Activated CD4-positive, alpha-beta memory T cell treated with anti-CD3 and anti-CD28 coated beads for 36 hours (primary cell): ENCODE measurements at regions not wholly inside any gene's neighbourhood (a gene's known extent, or its start where the extent isn't known, plus 50 kb on each side); places are given as distances from the start of the nearest gene placed in this dataset.

Experiments used
- CTCF ChIA-PET: fragments of 350-600 bp; sonication (Branson Sonifier 250); formaldehyde crosslinking; loops from one replicate; lab custom pipeline; 2021; ENCODE audit warnings: antibody characterized with exemption, inconsistent platforms; lab: Charles Lee
- POLR2A ChIA-PET: fragments of 350-600 bp; sonication (Branson Sonifier 250); formaldehyde crosslinking; loops from one replicate; lab custom pipeline; 2021; ENCODE audit warnings: antibody characterized with exemption; lab: Charles Lee
- DNase-seq: peaks from one replicate; pipeline ENCODE4 v3.0.0-alpha.2; 2020
- H3K27ac Mint-ChIP-seq: one replicate; pipeline ENCODE4 v1.8.0; 2021; ENCODE audit warnings: mixed read lengths
- H3K27me3 Mint-ChIP-seq: one replicate; pipeline ENCODE4 v1.8.0; 2021; ENCODE audit warnings: mixed read lengths
- H3K36me3 Mint-ChIP-seq: one replicate; pipeline ENCODE4 v1.8.0; 2021; ENCODE audit warnings: mixed read lengths
- H3K4me1 Mint-ChIP-seq: one replicate; pipeline ENCODE4 v1.8.0; 2021; ENCODE audit warnings: low read depth, mixed read lengths
- H3K4me3 Mint-ChIP-seq: one replicate; pipeline ENCODE4 v1.8.0; 2021; ENCODE audit warnings: mild to moderate bottlenecking, mixed read lengths
- H3K9me3 Mint-ChIP-seq: one replicate; pipeline ENCODE4 v1.8.0; 2021; ENCODE audit warnings: mixed read lengths
- intact Hi-C: fragments of 100-400 bp; cut with micrococcal nuclease; formaldehyde crosslinking; loops from one replicate; pipeline ENCODE4 v1.15.1; 2023

DNA sequence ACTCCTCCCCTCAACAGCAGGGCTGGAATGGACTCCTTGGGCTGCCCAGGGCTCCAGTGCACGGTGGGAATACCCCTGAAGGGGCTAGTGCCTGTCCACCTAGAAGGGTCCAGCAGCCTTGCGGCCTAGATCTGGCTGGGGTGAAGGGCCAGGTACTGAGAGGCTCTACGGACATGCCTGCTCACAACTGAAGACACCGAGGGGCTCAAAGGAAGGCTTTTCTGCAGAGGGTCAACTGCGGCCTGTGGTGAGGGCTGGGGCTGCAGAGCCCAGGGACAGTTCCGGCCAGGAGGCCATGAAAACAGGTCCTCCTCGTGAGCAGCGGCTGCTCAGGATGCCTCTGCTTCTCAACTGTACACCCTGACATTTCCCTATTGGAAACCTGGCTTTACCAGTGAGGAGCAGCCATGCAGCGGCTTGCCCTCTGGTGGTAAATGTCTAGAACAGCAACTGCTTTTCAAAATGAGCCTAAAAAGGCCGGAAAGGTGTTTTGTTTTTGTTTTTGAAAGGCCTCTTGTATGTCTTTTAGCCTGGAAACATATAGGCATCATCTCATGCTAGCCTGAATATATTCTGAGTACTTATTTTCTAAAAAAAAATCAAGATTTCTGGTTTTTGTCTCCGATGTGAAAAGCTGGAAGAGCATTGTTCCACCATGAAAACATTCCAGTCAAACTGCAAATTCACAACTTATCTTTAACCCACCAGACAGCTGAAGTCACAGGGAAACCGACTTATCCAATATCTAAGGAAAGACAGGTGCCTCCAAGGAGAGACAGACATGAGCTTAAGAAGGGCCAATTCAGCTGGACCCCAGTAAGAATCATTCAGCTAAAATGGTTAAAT, 163.4 kb downstream of the KLF13 start:
- Mint-ChIP-seq H3K4me1 (peaks cover 47% of the 10 kb centered on the region), H3K36me3 (peaks cover 10% of the 10 kb centered on the region), H3K27ac (no peak overlapping the region), H3K27me3 (no peaks in the 10 kb centered on the region), H3K9me3 (peaks cover 13% of the 10 kb centered on the region), H3K4me3 (no peak overlapping the region)
- DNase-seq: peak; percentile 53
- intact Hi-C loops: loop anchor here (1.0 to 10.0 kb wide), 7 partner anchors 97 to 585 kb away; partner anchors contain the start of genes FAN1 and MTMR10
- POLR2A ChIA-PET: interaction anchor here (0.8 to 1.1 kb wide), 2 partner anchors 134 to 163 kb away, joined by 3 read pairs; partner anchors contain the start of gene KLF13
- CTCF ChIA-PET: interaction anchor here (0.6 to 6.1 kb wide), 45 partner anchors 8 to 699 kb away, joined by 3 to 312 read pairs (median 4); partner anchors contain the start of genes KLF13 and TRPM1

DNA sequence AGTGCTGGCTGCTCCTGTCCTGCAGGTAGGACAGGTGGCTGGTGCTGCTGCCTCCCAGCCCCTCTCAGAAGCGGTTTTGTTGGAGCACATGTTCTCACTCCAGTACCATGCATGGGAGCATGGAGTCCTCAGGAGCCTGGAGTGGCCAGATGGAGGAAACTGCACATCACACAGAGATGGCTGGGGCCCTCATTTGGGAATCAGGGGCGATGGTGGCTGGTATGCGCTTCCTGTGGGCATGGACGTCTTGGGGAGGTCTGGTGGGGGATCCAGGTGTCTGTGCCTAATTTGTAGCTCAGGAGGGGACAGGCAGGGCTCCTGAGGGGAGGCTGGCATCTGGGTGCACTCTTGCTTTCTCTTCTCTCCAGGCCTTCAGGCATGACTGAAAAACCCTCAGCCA, 168.2 kb downstream of the KLF13 start:
- Mint-ChIP-seq H3K27me3 (no peaks in the 10 kb centered on the region), H3K27ac (no peak overlapping the region), H3K4me3 (no peak overlapping the region), H3K4me1 (peaks cover 16% of the 10 kb centered on the region), H3K36me3 (peaks cover 10% of the 10 kb centered on the region), H3K9me3 (peaks cover 13% of the 10 kb centered on the region)
- intact Hi-C loops: no loop called here
- no peak for DNase-seq
- POLR2A ChIA-PET: no interaction called here
- CTCF ChIA-PET: no interaction called here

DNA sequence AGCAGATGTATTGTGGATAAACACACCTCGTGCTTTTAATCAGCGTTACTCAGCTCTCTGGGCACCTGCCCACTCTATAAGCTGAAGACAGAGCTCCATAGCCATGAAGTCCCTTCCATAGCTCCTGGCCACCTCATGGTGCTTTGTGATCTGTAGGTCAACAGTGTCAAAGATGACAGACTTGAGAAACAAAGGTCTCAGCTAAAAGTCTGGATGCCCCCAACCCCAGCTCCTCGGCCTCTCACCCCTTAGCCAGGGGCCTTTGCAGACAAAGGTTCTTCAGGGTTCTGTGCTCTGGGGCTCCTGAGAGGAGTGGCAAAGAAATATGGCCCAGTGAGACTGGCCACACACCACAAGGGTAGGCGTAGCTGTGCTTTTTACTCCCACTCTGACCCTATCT, 168.6 kb downstream of the KLF13 start:
- intact Hi-C loops: no loop called here
- CTCF ChIA-PET: no interaction called here
- peaks cover 13% of the 10 kb centered on the region for H3K9me3 Mint-ChIP-seq
- no peak for DNase-seq
- peaks cover 12% of the 10 kb centered on the region for H3K4me1 Mint-ChIP-seq
- POLR2A ChIA-PET: no interaction called here
- H3K36me3 Mint-ChIP-seq: peaks cover 10% of the 10 kb centered on the region
- H3K4me3 Mint-ChIP-seq: no peak overlapping the region
- H3K27ac Mint-ChIP-seq: no peak overlapping the region
- H3K27me3 Mint-ChIP-seq: no peaks in the 10 kb centered on the region

DNA sequence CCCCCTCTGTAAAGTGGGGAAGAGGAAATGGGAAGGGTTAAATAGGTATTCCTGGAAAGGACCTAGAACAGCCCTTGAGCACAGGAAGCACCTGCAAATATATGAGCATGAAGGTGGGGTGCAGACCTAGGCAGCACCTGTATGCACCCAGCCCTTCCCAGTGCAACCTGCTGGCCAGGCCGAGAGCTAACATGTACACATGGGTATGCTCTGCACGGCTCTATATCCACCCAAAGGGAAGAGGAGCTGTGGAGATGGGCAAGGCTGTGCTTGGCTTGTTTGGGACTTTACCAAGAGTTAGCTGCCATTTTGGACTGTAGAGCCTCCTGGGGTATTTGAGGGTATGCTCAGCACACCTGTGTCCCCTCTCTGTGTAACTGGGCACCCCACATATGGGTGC, 171.2 kb downstream of the KLF13 start:
- ChIA-PET POLR2A (no interaction called here), CTCF (interaction anchor here (1.5 kb wide), 1 partner anchor 8 kb away, joined by 5 read pairs; no protein-coding TSS in a partner anchor)
- H3K4me3 Mint-ChIP-seq: no peak overlapping the region
- no peaks in the 10 kb centered on the region for H3K36me3 Mint-ChIP-seq
- no peaks in the 10 kb centered on the region for H3K9me3 Mint-ChIP-seq
- H3K4me1 Mint-ChIP-seq: no peaks in the 10 kb centered on the region
- no peak overlapping the region for H3K27ac Mint-ChIP-seq
- no peak for DNase-seq
- intact Hi-C loops: no loop called here
- H3K27me3 Mint-ChIP-seq: no peaks in the 10 kb centered on the region

DNA sequence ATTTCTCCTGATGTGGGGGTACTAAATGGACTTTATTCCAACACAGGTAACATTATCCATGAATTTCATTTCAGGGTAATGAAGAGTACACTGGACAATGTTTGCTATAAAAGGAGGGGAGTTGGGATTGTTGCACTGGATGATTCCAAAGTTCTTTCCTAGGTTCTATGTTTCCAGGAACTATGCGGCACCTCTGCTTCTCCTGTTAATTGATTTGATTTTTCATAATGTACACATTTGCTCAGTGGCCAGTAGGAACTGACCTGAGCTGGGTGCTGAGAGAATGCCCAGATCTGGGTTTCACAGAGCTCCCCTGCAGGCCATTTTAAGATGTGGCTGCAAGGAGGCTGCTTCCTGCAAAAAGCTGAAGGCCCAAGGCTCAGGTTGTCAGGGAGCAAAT, 171.7 kb downstream of the KLF13 start:
- H3K36me3 Mint-ChIP-seq: no peaks in the 10 kb centered on the region
- H3K9me3 Mint-ChIP-seq: no peaks in the 10 kb centered on the region
- DNase-seq: no peak
- intact Hi-C loops: no loop called here
- no peaks in the 10 kb centered on the region for H3K4me1 Mint-ChIP-seq
- H3K4me3 Mint-ChIP-seq: no peak overlapping the region
- no peak overlapping the region for H3K27ac Mint-ChIP-seq
- H3K27me3 Mint-ChIP-seq: no peaks in the 10 kb centered on the region
- POLR2A ChIA-PET: no interaction called here
- CTCF ChIA-PET: interaction anchor here (0.7 to 1.5 kb wide), 2 partner anchors 9 to 370 kb away, joined by 3 to 5 read pairs; no protein-coding TSS in a partner anchor

DNA sequence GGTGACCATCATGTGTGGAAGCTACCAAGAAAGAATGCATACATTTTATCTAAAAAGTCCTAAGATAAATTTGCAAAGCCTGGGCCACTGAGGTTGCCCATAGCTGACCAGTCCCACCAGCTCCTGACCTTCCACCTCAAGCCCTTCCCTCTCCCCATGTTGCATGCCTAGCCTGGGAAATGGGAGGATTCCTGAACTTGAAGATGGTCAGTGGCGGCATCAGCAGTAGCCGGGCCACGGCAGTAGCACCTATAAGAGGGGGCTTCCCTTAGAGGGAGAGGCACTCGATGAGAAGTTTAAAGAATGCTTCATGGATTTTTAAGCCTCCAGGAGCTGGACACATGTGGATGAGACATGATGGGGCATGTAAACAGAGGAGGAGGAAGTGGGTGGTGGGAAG, 172.1 kb downstream of the KLF13 start:
- no peak for DNase-seq
- H3K36me3 Mint-ChIP-seq: no peaks in the 10 kb centered on the region
- H3K9me3 Mint-ChIP-seq: no peaks in the 10 kb centered on the region
- no peaks in the 10 kb centered on the region for H3K27me3 Mint-ChIP-seq
- H3K4me3 Mint-ChIP-seq: no peak overlapping the region
- POLR2A ChIA-PET: no interaction called here
- intact Hi-C loops: no loop called here
- H3K4me1 Mint-ChIP-seq: no peaks in the 10 kb centered on the region
- CTCF ChIA-PET: interaction anchor here (0.7 to 1.5 kb wide), 2 partner anchors 9 to 369 kb away, joined by 3 to 5 read pairs; no protein-coding TSS in a partner anchor
- H3K27ac Mint-ChIP-seq: no peak overlapping the region

DNA sequence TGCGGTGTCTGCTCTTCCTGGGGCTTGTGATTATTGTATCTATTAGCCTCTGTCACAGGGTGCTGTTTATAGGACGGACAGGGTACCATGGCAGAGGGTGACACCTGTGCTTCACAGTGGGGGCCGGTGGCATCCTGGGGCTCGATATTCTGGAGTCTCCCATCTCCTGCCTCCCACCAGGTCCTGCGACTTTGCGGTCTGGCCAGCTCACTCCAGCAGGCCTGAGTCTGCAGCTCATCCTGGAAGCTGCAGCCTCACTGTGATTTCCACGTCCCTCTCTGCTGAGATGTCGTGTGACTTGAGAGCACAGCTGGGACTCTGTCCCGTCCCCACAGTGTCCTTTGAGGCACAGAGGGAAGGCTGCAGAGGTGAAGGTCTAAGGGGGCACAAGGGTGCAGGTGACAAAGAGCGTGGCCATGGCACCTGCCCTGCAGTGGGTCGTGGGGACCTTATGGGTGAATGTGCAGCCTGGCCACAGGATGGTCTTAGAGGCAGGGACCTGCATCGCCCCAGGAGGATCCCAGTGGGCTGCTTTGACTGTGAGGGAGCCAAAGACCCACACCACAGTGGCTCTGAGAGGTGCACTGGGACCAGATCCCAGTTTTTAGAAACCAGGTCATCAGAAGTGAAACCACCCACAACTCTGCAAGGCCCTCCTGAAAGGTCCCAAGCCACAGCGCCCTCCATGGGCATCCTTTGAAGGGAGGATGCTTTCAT, 172.8 kb downstream of the KLF13 start:
- Mint-ChIP-seq H3K9me3 (no peaks in the 10 kb centered on the region), H3K4me1 (no peaks in the 10 kb centered on the region)
- POLR2A ChIA-PET: no interaction called here

DNA sequence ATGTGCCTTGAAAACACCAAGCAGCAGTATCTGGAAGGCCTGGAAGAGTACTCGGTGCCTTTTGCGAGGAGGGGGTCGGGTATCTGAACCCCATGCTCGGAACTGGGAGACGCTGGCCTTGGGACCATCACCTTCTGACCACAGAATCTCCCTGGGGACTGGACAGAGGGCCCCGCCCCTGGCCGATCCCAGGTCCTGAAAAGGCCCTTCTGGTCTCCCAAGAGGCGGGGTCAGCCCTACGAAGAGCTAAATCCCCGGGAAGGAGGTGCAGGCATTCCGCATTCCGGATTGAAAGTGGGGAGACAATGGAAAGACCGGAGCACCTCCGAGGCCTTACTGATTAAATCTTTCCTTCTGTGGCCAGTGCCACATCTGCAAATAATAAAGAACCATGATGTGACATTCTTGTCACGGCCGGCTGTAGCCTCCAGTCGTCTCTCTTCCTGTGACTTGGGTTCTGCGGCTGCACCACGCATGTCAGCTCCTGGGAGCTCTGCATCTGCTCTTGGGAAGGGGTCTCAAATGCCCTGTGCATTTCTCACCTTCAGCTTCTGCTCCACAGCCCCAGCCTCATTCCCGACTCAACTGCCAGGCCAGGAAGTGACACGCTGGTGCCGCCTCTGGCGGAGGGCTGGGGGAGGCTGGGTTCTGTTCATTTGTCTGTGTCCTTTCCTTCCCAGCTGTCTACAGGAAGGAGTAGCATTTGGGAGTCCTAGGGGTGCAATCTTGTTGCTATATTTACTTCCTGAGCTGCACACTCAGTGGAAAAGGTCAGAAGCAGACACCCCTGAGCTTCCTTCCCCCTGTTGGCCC, 173.5 kb downstream of the KLF13 start:
- H3K27ac Mint-ChIP-seq: no peak overlapping the region
- H3K36me3 Mint-ChIP-seq: no peaks in the 10 kb centered on the region
- no peak overlapping the region for H3K4me3 Mint-ChIP-seq
- POLR2A ChIA-PET: no interaction called here
- intact Hi-C loops: no loop called here
- no peaks in the 10 kb centered on the region for H3K4me1 Mint-ChIP-seq
- H3K9me3 Mint-ChIP-seq: no peaks in the 10 kb centered on the region
- CTCF ChIA-PET: interaction anchor here (1.3 to 1.4 kb wide), 2 partner anchors 9 to 12 kb away, joined by 3 to 4 read pairs; no protein-coding TSS in a partner anchor
- DNase-seq: no peak
- H3K27me3 Mint-ChIP-seq: no peaks in the 10 kb centered on the region

More for the DNA sequence above, 172.8 kb downstream of the KLF13 start:
- CTCF ChIA-PET: interaction anchor here (0.7 to 1.5 kb wide), 2 partner anchors 10 to 369 kb away, joined by 3 to 5 read pairs; no protein-coding TSS in a partner anchor
- H3K4me3 Mint-ChIP-seq: no peak overlapping the region
- no peaks in the 10 kb centered on the region for H3K27me3 Mint-ChIP-seq
- H3K36me3 Mint-ChIP-seq: no peaks in the 10 kb centered on the region
- no peak for DNase-seq
- intact Hi-C loops: no loop called here
- H3K27ac Mint-ChIP-seq: no peak overlapping the region

DNA sequence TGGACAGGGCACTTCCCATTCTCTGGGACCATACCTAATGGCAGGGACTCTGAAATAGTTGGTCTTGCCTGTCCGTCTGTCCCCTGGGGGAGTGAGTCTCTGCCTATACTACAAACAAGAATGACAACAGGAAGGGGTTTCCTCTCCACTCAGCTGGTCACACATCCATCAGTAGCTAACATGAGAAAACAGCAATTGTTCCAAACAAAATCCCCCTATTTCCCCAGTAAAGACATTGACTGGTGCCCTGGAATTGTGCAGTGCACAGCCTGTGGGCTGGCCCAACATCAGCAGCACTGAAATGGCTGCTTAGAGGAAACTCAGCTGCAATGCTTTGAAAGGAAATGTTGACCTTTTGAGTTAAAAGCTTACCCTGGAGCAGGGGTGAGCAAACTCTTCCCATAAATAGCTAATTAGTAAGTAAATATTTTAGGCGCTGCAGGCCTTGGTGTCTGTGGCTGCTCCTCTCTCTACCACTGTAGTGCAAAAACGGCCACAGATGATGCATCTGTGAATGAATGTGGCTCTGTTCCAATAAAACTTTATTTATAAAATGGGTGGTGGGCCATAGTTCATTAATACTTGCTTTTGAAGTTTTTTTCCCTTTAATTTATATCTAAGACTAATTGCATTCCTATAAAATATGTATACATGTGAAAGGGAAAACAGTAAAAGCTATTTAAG, 174.3 kb downstream of the KLF13 start:
- no peaks in the 10 kb centered on the region for H3K4me1 Mint-ChIP-seq
- no peak for DNase-seq
- intact Hi-C loops: no loop called here
- H3K27ac Mint-ChIP-seq: no peak overlapping the region
- no peaks in the 10 kb centered on the region for H3K36me3 Mint-ChIP-seq
- no peak overlapping the region for H3K4me3 Mint-ChIP-seq
- CTCF ChIA-PET: interaction anchor here (1.3 to 1.4 kb wide), 2 partner anchors 9 to 12 kb away, joined by 3 to 4 read pairs; no protein-coding TSS in a partner anchor
- POLR2A ChIA-PET: no interaction called here
- H3K27me3 Mint-ChIP-seq: no peaks in the 10 kb centered on the region
- no peaks in the 10 kb centered on the region for H3K9me3 Mint-ChIP-seq

DNA sequence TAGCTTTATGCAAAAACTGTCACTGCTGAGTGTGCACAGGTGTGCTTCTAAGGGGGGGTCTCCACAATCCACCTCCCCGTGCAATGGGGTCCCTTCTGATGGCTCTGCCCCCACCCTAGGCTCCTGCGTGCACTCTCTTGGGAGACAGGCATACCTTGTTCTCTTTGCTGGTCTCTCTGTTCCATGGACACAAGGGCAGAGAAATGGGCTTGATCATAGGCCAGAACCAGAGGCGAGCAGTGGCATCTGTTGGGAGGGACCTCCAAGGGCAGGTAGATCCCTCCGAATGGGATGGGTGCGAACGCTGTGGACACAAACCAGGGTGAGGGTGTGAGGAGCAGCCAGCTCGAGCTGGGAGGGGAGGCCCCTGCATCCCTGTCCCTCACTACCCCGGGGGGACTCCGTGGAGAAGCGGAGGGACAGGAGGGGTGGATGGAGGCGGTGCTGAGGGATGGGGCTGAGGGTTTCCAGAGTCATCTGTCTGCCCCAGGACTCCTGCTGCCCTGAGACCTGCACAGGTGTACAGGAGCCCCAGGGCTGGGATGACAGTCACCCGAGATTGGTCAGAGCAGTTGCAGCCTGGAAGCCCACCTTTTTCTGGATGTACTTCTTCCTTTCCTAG, 175.0 kb downstream of the KLF13 start:
- H3K36me3 Mint-ChIP-seq: no peaks in the 10 kb centered on the region
- intact Hi-C loops: no loop called here
- H3K27ac Mint-ChIP-seq: no peak overlapping the region
- H3K4me1 Mint-ChIP-seq: no peaks in the 10 kb centered on the region
- no peak overlapping the region for H3K4me3 Mint-ChIP-seq
- no peak for DNase-seq
- ChIA-PET CTCF (interaction anchor here (1.3 to 1.4 kb wide), 2 partner anchors 10 to 13 kb away, joined by 3 to 4 read pairs; no protein-coding TSS in a partner anchor), POLR2A (no interaction called here)
- H3K9me3 Mint-ChIP-seq: no peaks in the 10 kb centered on the region
- H3K27me3 Mint-ChIP-seq: no peaks in the 10 kb centered on the region
